Transverse colon (tissue), 4 donors: ENCODE measurements at regions not wholly inside any gene's neighbourhood (a gene's known extent, or its start where the extent isn't known, plus 50 kb on each side); places are given as distances from the start of the nearest gene placed in this dataset.

ENCODE experiments used
- DNase-seq: peaks from one replicate; pipeline ENCODE4 v3.0.0-alpha.2; 2019
- H3K27ac ChIP-seq, 4 donors: fragments of 200-600 bp; sonication (generic); 2 replicates each; pipeline ENCODE4 v1.5.1; 2016 to 2018; ENCODE audit warnings: inconsistent platforms in 4 of 4
- H3K27me3 ChIP-seq: fragments of 200-600 bp; sonication (generic); 2 replicates; pipeline ENCODE4 v1.5.1; 2017; ENCODE audit warnings: inconsistent platforms
- H3K36me3 ChIP-seq, 4 donors: fragments of 200-600 bp; sonication (generic); 2 replicates each; pipeline ENCODE4 v1.5.1; 2017 to 2019; ENCODE audit warnings: inconsistent platforms in 4 of 4
- H3K4me1 ChIP-seq, 4 donors: fragments of 200-600 bp; sonication (generic); 2 replicates each; pipeline ENCODE4 v1.5.1; 2017 to 2020; ENCODE audit warnings: inconsistent platforms in 4 of 4
- H3K4me3 ChIP-seq, 4 donors: fragments of 200-600 bp; sonication (generic); 1 replicate in 1 of 4; 2 replicates in 3 of 4; pipeline versions ENCODE4 v1.5.1 to v1.6.1; 2017 to 2019; ENCODE audit warnings: inconsistent platforms in 4 of 4
- H3K9me3 ChIP-seq, 2 donors: fragments of 200-600 bp; sonication (generic); 2 replicates each; pipeline ENCODE4 v1.5.1; 2017 to 2019; ENCODE audit warnings: inconsistent platforms in 2 of 2
- CTCF ChIP-seq, 5 experiments: fragments of 200-600 bp in 3 of 5; fragments of 450-650 bp in 2 of 5; sonication (generic) in 3 of 5; IDR thresholded peaks; 1 replicate in 2 of 5; 2 replicates in 3 of 5; pipeline ENCODE4 v1.5.1; 2016 to 2017; ENCODE audit warnings: antibody characterized with exemption in 5 of 5, inconsistent platforms in 3 of 5, mild to moderate bottlenecking in 2 of 5, moderate library complexity in 1 of 5
- EP300 ChIP-seq: sonication (generic); formaldehyde crosslinking; IDR thresholded peaks from one replicate; pipeline ENCODE4 v1.6.1; 2017; ENCODE audit warnings: antibody characterized with exemption, low read depth
- POLR2A ChIP-seq: fragments of 450-650 bp; IDR thresholded peaks from one replicate; pipeline ENCODE4 v1.6.1; 2016; ENCODE audit warnings: antibody characterized with exemption, mild to moderate bottlenecking, moderate library complexity
- POLR2AphosphoS5 ChIP-seq, 3 donors: sonication (generic); formaldehyde crosslinking; IDR thresholded peaks; one replicate each; pipeline ENCODE4 v1.6.1; 2016; ENCODE audit warnings: antibody characterized with exemption in 3 of 3
- WGBS, 2 donors: methylation state at CpG; one replicate each; pipeline ENCODE4 v1.1.5; 2018; ENCODE audit warnings: low coverage in 1 of 2; 5-methylcytosine and 5-hydroxymethylcytosine counted together
- in situ Hi-C, 4 donors: fragments of 200-750 bp; cut with MboI; loops; one replicate each; pipeline versions ENCODE4 v1.15.0 to v1.15.1; 2017; ENCODE audit warnings: low sequenced_read_pairs in 3 of 4, low pct_ligation_motif_present in 1 of 4, low pct_unique_long_range_greater_than_20kb in 1 of 4
- intact Hi-C: fragments of 100-400 bp; cut with DNase I; formaldehyde crosslinking; loops from one replicate; pipeline ENCODE4 v1.15.1; 2023; ENCODE audit warnings: low total_unique reads

GRCh38 chr2:150706561-150706960 is 219.1 kb upstream of the RND3 start:
- 78 to 82% methylated on average over 2 of the region's 2 CpGs for WGBS, 2 donors
- Histone ChIP-seq H3K36me3 (no peaks in the 10 kb centered on the region), H3K9me3 (no peaks in the 10 kb centered on the region), H3K4me1 (no peaks in the 10 kb centered on the region), H3K27me3 (no peaks in the 10 kb centered on the region), H3K4me3 (no peak overlapping the region), H3K27ac (no peak overlapping the region)
- in situ Hi-C loops, result no loop called here
- intact Hi-C loops, result no loop called here
- no peak for DNase-seq
- TF ChIP-seq CTCF (IDR thresholded peaks at IDR 0.05), result no peak
- no peak for TF ChIP-seq POLR2AphosphoS5 (IDR thresholded peaks at IDR 0.05)

GRCh38 chr2:150705767-150706166 is 218.3 kb upstream of the RND3 start:
- H3K9me3 ChIP-seq, result no peaks in the 10 kb centered on the region
- in situ Hi-C loops, result no loop called here
- no peak for TF ChIP-seq POLR2AphosphoS5 (IDR thresholded peaks at IDR 0.05)
- no peak for TF ChIP-seq POLR2A
- no peak for TF ChIP-seq CTCF (IDR thresholded peaks at IDR 0.05)
- no peak for TF ChIP-seq EP300
- no peaks in the 10 kb centered on the region for H3K27me3 ChIP-seq
- no peaks in the 10 kb centered on the region for H3K4me1 ChIP-seq
- no peak overlapping the region for H3K4me3 ChIP-seq
- no peak overlapping the region for H3K27ac ChIP-seq
- intact Hi-C loops, result no loop called here
- no peak for DNase-seq
- WGBS, 2 donors, result 66 to 67% methylated on average over 2 of the region's 2 CpGs
- no peaks in the 10 kb centered on the region for H3K36me3 ChIP-seq

DNA sequence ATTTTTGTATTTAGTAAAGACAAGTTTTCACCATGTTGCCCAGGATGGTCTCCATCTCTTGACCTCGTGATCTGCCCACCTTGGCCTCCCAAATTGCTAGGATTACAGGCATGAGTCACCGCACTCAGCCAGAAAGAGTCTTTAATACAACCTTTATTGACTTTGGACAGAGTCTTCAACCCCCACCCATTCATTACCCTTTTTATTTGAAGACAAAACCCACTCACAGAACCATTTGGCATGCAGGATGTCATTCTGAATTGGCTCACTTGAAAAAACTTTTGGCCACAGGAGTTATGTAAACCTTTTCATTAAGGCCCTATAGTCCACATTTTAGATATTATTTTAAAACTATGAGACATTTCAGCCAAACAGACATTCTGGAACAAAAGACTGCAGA is 217.9 kb upstream of the RND3 start:
- DNase-seq, result no peak
- in situ Hi-C loops, result no loop called here
- Histone ChIP-seq H3K4me1 (no peaks in the 10 kb centered on the region), H3K9me3 (no peaks in the 10 kb centered on the region), H3K27ac (no peak overlapping the region), H3K4me3 (no peak overlapping the region), H3K27me3 (no peaks in the 10 kb centered on the region), H3K36me3 (no peaks in the 10 kb centered on the region)
- WGBS, 2 donors, result 66 to 80% methylated on average over 1 to 2 of the region's 2 CpGs
- TF ChIP-seq CTCF (IDR thresholded peaks at IDR 0.05) (no peak), POLR2AphosphoS5 (IDR thresholded peaks at IDR 0.05) (no peak), EP300 (no peak), POLR2A (no peak)
- intact Hi-C loops, result no loop called here

- intact Hi-C loops (no loop called here), in situ Hi-C loops (no loop called here)
- Histone ChIP-seq H3K4me3 (no peak overlapping the region), H3K27ac (no peak overlapping the region), H3K4me1 (no peaks in the 10 kb centered on the region), H3K36me3 (no peaks in the 10 kb centered on the region), H3K27me3 (no peaks in the 10 kb centered on the region), H3K9me3 (no peaks in the 10 kb centered on the region)
- TF ChIP-seq EP300 (no peak), POLR2A (no peak), CTCF (IDR thresholded peaks at IDR 0.05) (no peak), POLR2AphosphoS5 (IDR thresholded peaks at IDR 0.05) (no peak)
- no peak for DNase-seq
- 72 to 74% methylated on average over 2 of the region's 2 CpGs for WGBS, 2 donors
These were observed 215.3 kb upstream of the RND3 start for GRCh38 chr2:150702791-150703190.
